Neuron (in vitro differentiated cells): ENCODE measurements at regions not wholly inside any gene's neighbourhood (a gene's known extent, or its start where the extent isn't known, plus 50 kb on each side); places are given as distances from the start of the nearest gene placed in this dataset.

Experiments used
- H2AFZ ChIP-seq: one replicate; pipeline ENCODE4 v1.6.1; 2013; ENCODE audit warnings: low read depth, mild to moderate bottlenecking, inconsistent platforms, low read length, moderate library complexity
- H3K27me3 ChIP-seq: one replicate; pipeline ENCODE4 v1.6.1; 2013; ENCODE audit warnings: low read length; ENCODE audit not compliant: insufficient read depth
- H3K36me3 ChIP-seq: one replicate; pipeline ENCODE4 v1.6.1; 2013; ENCODE audit warnings: low read length; ENCODE audit not compliant: insufficient read depth
- H3K4me1 ChIP-seq: one replicate; pipeline ENCODE4 v1.6.1; 2013; ENCODE audit warnings: low read length; ENCODE audit not compliant: insufficient read depth
- H3K4me3 ChIP-seq: 2 replicates; pipeline ENCODE4 v1.5.1; 2013; ENCODE audit warnings: mild to moderate bottlenecking, low read length, moderate library complexity
- H3K9me3 ChIP-seq: one replicate; pipeline ENCODE4 v1.6.1; 2013; ENCODE audit warnings: low read length

GRCh38 chr4:36763814-36764213 is 480.7 kb upstream of the NWD2 start:
- H2AFZ ChIP-seq: no peak overlapping the region
- no peak overlapping the region for H3K4me3 ChIP-seq
- H3K9me3 ChIP-seq: no peaks in the 10 kb centered on the region
- H3K36me3 ChIP-seq: no peaks in the 10 kb centered on the region
- H3K27me3 ChIP-seq: no peaks in the 10 kb centered on the region
- no peaks in the 10 kb centered on the region for H3K4me1 ChIP-seq

- no peak overlapping the region for H2AFZ ChIP-seq
- no peaks in the 10 kb centered on the region for H3K27me3 ChIP-seq
- H3K4me3 ChIP-seq: no peak overlapping the region
- H3K36me3 ChIP-seq: no peaks in the 10 kb centered on the region
- no peaks in the 10 kb centered on the region for H3K4me1 ChIP-seq
- H3K9me3 ChIP-seq: no peaks in the 10 kb centered on the region
Observed at GRCh38 chr4:36767596-36767995, 476.9 kb upstream of the NWD2 start.

- Histone ChIP-seq H3K36me3 (no peaks in the 10 kb centered on the region), H3K9me3 (no peaks in the 10 kb centered on the region), H2AFZ (no peak overlapping the region), H3K27me3 (no peaks in the 10 kb centered on the region), H3K4me1 (no peaks in the 10 kb centered on the region), H3K4me3 (no peak overlapping the region)
Observed at GRCh38 chr4:36771411-36772153, 473.0 kb upstream of the NWD2 start.

GRCh38 chr4:36772154-36772516 is 472.4 kb upstream of the NWD2 start:
- H3K36me3 ChIP-seq: no peaks in the 10 kb centered on the region
- H3K9me3 ChIP-seq: no peaks in the 10 kb centered on the region
- no peak overlapping the region for H3K4me3 ChIP-seq
- H3K27me3 ChIP-seq: no peaks in the 10 kb centered on the region
- no peak overlapping the region for H2AFZ ChIP-seq
- H3K4me1 ChIP-seq: no peaks in the 10 kb centered on the region

GRCh38 chr4:36773467-36773866 is 471.1 kb upstream of the NWD2 start:
- Histone ChIP-seq H3K9me3 (no peaks in the 10 kb centered on the region), H2AFZ (no peak overlapping the region), H3K4me1 (no peaks in the 10 kb centered on the region)

GRCh38 chr4:36775544-36775943 is 469.0 kb upstream of the NWD2 start:
- no peak overlapping the region for H2AFZ ChIP-seq
- H3K9me3 ChIP-seq: no peaks in the 10 kb centered on the region
- no peaks in the 10 kb centered on the region for H3K27me3 ChIP-seq
- no peaks in the 10 kb centered on the region for H3K36me3 ChIP-seq
- H3K4me1 ChIP-seq: no peaks in the 10 kb centered on the region
- no peak overlapping the region for H3K4me3 ChIP-seq

More at GRCh38 chr4:36773467-36773866, 471.1 kb upstream of the NWD2 start:
- H3K36me3 ChIP-seq: no peaks in the 10 kb centered on the region
- no peaks in the 10 kb centered on the region for H3K27me3 ChIP-seq
- H3K4me3 ChIP-seq: no peak overlapping the region

- no peak overlapping the region for H2AFZ ChIP-seq
- no peaks in the 10 kb centered on the region for H3K36me3 ChIP-seq
- no peaks in the 10 kb centered on the region for H3K9me3 ChIP-seq
Observed at GRCh38 chr4:36779601-36780000, 464.9 kb upstream of the NWD2 start.

GRCh38 chr4:36785973-36786372 is 458.6 kb upstream of the NWD2 start:
- H3K9me3 ChIP-seq: no peaks in the 10 kb centered on the region
- no peak overlapping the region for H3K4me3 ChIP-seq
- no peak overlapping the region for H2AFZ ChIP-seq
- H3K4me1 ChIP-seq: no peaks in the 10 kb centered on the region
- H3K36me3 ChIP-seq: no peaks in the 10 kb centered on the region
- no peaks in the 10 kb centered on the region for H3K27me3 ChIP-seq

More at GRCh38 chr4:36779601-36780000, 464.9 kb upstream of the NWD2 start:
- Histone ChIP-seq H3K27me3 (no peaks in the 10 kb centered on the region), H3K4me3 (no peak overlapping the region), H3K4me1 (no peaks in the 10 kb centered on the region)

- H3K27me3 ChIP-seq: no peaks in the 10 kb centered on the region
- H3K4me1 ChIP-seq: no peaks in the 10 kb centered on the region
- H3K4me3 ChIP-seq: no peak overlapping the region
- H3K36me3 ChIP-seq: no peaks in the 10 kb centered on the region
- H3K9me3 ChIP-seq: no peaks in the 10 kb centered on the region
- no peak overlapping the region for H2AFZ ChIP-seq
Observed at GRCh38 chr4:36786519-36786918, 458.0 kb upstream of the NWD2 start.

GRCh38 chr4:36794716-36795115 is 449.8 kb upstream of the NWD2 start:
- no peak overlapping the region for H2AFZ ChIP-seq
- no peaks in the 10 kb centered on the region for H3K9me3 ChIP-seq
- H3K36me3 ChIP-seq: no peaks in the 10 kb centered on the region
- H3K4me1 ChIP-seq: no peaks in the 10 kb centered on the region
- H3K4me3 ChIP-seq: no peak overlapping the region
- H3K27me3 ChIP-seq: no peaks in the 10 kb centered on the region

GRCh38 chr4:36812149-36812548 is 432.4 kb upstream of the NWD2 start:
- H3K4me1 ChIP-seq: no peaks in the 10 kb centered on the region
- H3K4me3 ChIP-seq: no peak overlapping the region
- no peaks in the 10 kb centered on the region for H3K9me3 ChIP-seq
- H3K27me3 ChIP-seq: no peaks in the 10 kb centered on the region
- no peaks in the 10 kb centered on the region for H3K36me3 ChIP-seq
- H2AFZ ChIP-seq: no peak overlapping the region

- Histone ChIP-seq H3K36me3 (no peaks in the 10 kb centered on the region), H3K4me1 (no peaks in the 10 kb centered on the region), H2AFZ (no peak overlapping the region), H3K4me3 (no peak overlapping the region), H3K27me3 (no peaks in the 10 kb centered on the region), H3K9me3 (no peaks in the 10 kb centered on the region)
Observed at GRCh38 chr4:36815536-36815935, 429.0 kb upstream of the NWD2 start.

GRCh38 chr4:36823199-36823967 is 421.2 kb upstream of the NWD2 start:
- H3K36me3 ChIP-seq: no peaks in the 10 kb centered on the region
- no peak overlapping the region for H2AFZ ChIP-seq
- H3K4me3 ChIP-seq: no peak overlapping the region
- no peaks in the 10 kb centered on the region for H3K9me3 ChIP-seq
- no peaks in the 10 kb centered on the region for H3K27me3 ChIP-seq
- H3K4me1 ChIP-seq: no peaks in the 10 kb centered on the region
